Activated CD4-positive, alpha-beta T cell treated with anti-CD3 and anti-CD28 coated beads, Interleukin-2, amount 10 ng/mL, durations not matched to agents 24 days and 14 days (primary cell): ENCODE measurements at regions not wholly inside any gene's neighbourhood (a gene's known extent, or its start where the extent isn't known, plus 50 kb on each side); places are given as distances from the start of the nearest gene placed in this dataset.
A peak's percentile ranks its signal among the peaks of the same experiment; 100 is the strongest.

ENCODE experiments used
- DNase-seq: peaks from one replicate; pipeline ENCODE4 v3.0.0; 2022
- H3K27ac Mint-ChIP-seq: one replicate; pipeline ENCODE4 v1.8.0; 2022; ENCODE audit warnings: mild to moderate bottlenecking, mixed read lengths
- H3K27me3 Mint-ChIP-seq: one replicate; pipeline ENCODE4 v1.8.0; 2022; ENCODE audit warnings: mixed read lengths
- H3K36me3 Mint-ChIP-seq: one replicate; pipeline ENCODE4 v1.8.0; 2022; ENCODE audit warnings: low read depth, mild to moderate bottlenecking, mixed read lengths
- H3K4me1 Mint-ChIP-seq: one replicate; pipeline ENCODE4 v1.8.0; 2021; ENCODE audit warnings: mixed read lengths
- H3K4me3 Mint-ChIP-seq: one replicate; pipeline ENCODE4 v1.8.0; 2022; ENCODE audit warnings: mild to moderate bottlenecking, moderate library complexity, mixed read lengths
- H3K9me3 Mint-ChIP-seq: one replicate; pipeline ENCODE4 v1.8.0; 2021; ENCODE audit warnings: mixed read lengths
- intact Hi-C: fragments of 100-400 bp; cut with micrococcal nuclease; formaldehyde crosslinking; loops from one replicate; pipeline ENCODE4 v1.15.1; 2023

DNA sequence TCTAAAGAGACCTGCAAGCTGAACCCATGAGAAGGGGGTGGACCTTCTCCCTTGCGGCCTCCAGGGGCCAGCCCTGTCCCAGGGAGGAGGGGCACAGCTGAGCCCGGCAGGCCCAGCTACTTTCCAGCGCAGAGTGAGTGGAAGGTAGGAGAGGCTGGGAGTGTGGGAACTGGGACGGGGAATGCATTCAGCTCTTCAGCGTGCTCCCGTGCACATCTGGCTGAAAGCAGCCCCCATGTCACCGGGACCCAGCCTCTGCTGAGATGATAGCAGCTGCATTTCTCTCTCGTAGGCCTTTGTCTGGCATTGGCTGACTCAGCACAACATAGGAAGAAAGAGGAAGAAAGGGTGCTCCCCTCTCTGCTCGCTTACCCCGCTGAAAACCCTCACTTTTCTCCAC, 951.5 kb downstream of the TBC1D22A start:
- no peak overlapping the region for H3K4me3 Mint-ChIP-seq
- intact Hi-C loops, result no loop called here
- H3K9me3 Mint-ChIP-seq, result no peaks in the 10 kb centered on the region
- H3K36me3 Mint-ChIP-seq, result no peaks in the 10 kb centered on the region
- DNase-seq, result no peak
- no peaks in the 10 kb centered on the region for H3K4me1 Mint-ChIP-seq
- no peak overlapping the region for H3K27ac Mint-ChIP-seq
- H3K27me3 Mint-ChIP-seq, result no peaks in the 10 kb centered on the region

DNA sequence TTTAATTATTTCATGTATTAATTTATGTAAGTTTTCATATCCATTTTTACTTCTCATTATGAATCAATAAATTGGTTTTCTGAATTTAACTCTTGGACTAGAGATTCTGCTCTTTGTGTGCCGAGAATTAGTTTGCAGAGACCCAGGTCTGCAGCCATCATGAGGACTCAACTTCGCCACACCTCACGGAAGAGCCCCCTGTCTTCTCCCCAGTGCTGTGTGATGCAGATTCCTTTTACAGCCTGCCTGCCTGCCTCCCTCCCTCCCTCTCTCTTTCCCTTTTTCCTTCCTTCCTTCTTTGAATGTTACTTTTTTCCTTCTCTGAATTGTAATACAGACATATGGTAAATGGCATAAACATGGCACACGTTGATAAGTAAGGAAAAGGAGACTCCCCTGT, 947.7 kb downstream of the TBC1D22A start:
- Mint-ChIP-seq H3K27ac (no peak overlapping the region), H3K4me3 (no peak overlapping the region), H3K36me3 (no peaks in the 10 kb centered on the region), H3K27me3 (no peaks in the 10 kb centered on the region), H3K4me1 (no peaks in the 10 kb centered on the region), H3K9me3 (no peaks in the 10 kb centered on the region)
- peak; percentile 17 for DNase-seq
- intact Hi-C loops, result no loop called here

DNA sequence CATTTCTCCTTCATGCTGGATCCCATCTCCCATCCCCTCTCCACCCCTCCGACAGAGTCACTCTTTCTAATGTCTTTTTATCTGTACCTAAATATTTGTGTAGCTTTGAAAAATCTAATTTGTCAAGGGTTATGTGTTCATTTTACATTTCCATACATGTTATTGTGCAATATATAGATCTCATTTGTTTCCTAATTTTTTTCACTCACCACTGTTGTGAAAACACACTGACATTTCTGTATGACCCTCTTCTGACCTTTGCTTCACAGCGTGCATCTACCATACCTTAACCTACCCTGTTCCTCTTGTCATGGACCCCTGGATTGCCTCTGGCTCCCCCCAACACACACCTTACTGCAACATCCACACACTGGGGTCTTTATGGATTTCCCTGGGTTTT, 942.9 kb downstream of the TBC1D22A start:
- Mint-ChIP-seq H3K4me3 (no peak overlapping the region), H3K27ac (no peak overlapping the region), H3K4me1 (no peaks in the 10 kb centered on the region), H3K9me3 (no peaks in the 10 kb centered on the region), H3K27me3 (peaks cover 2% of the 10 kb centered on the region), H3K36me3 (no peaks in the 10 kb centered on the region)
- intact Hi-C loops, result no loop called here
- DNase-seq, result no peak

DNA sequence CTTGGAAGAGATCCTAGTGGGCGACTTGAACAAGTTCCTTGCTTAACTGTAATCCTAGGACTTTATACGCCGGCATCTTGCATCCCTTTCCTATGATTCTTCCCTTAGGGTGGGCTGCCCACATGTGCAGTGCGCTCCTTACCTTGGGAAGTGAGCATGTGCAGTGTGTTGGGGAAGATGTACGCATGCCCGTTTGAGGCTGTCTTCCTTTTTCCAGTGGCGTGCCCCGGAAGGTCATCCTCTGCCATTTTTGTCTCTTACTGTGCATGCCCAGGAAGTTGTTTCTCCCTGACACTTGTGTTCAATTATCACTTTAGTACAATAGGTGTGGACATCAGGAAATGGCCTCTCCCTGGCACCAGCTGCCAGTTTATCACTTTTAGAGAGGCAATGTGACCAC, 936.5 kb downstream of the TBC1D22A start:
- H3K4me3 Mint-ChIP-seq, result no peak overlapping the region
- no peaks in the 10 kb centered on the region for H3K36me3 Mint-ChIP-seq
- no peak overlapping the region for H3K27ac Mint-ChIP-seq
- peaks cover 4% of the 10 kb centered on the region for H3K27me3 Mint-ChIP-seq
- no peaks in the 10 kb centered on the region for H3K9me3 Mint-ChIP-seq
- intact Hi-C loops, result no loop called here
- H3K4me1 Mint-ChIP-seq, result no peaks in the 10 kb centered on the region
- DNase-seq, result peak; percentile 46

DNA sequence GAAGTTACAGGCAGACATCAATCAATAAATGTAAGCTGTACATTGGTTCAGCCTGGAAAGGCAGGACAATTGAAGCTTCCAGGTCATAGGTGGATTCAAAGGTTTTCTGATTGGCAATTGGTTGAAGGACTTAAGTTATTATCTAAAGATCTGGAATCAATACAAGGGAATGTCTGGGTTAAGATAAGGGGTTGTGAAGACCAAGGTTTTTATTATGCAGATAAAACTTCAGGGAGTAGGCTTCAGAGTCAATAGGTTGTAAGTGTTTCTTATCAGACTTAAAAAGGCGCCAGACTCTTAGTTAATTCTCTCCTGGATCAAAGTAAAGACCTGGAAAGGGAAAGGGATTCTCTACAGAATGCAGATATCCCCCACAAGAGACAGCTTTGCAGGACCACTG, 935.4 kb downstream of the TBC1D22A start:
- Mint-ChIP-seq H3K27ac (no peak overlapping the region), H3K9me3 (no peaks in the 10 kb centered on the region), H3K27me3 (peaks cover 4% of the 10 kb centered on the region), H3K4me3 (no peak overlapping the region), H3K4me1 (no peaks in the 10 kb centered on the region), H3K36me3 (no peaks in the 10 kb centered on the region)
- DNase-seq, result no peak
- intact Hi-C loops, result no loop called here

DNA sequence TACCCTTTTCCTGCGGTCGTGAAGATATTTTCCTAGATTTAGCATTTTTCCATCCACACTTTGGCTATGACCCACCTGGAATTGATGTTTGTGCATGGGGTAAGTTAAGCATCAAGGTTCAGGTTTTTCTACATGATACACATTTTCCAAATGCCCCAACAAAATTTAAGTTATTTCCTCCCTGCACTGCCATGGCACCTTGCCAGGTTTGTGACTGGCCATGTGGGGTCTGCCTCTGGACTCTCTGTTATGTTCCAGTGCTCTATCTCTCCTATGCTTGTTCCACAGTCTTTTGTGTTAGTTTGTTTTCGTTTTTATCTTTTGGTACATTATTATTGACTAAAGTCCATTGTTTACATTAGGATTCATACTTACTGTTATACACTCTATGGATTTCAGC, 934.3 kb downstream of the TBC1D22A start:
- Mint-ChIP-seq H3K4me1 (no peaks in the 10 kb centered on the region), H3K9me3 (no peaks in the 10 kb centered on the region), H3K27me3 (peaks cover 1% of the 10 kb centered on the region), H3K27ac (no peak overlapping the region), H3K36me3 (no peaks in the 10 kb centered on the region), H3K4me3 (no peak overlapping the region)
- intact Hi-C loops, result no loop called here
- DNase-seq, result no peak

DNA sequence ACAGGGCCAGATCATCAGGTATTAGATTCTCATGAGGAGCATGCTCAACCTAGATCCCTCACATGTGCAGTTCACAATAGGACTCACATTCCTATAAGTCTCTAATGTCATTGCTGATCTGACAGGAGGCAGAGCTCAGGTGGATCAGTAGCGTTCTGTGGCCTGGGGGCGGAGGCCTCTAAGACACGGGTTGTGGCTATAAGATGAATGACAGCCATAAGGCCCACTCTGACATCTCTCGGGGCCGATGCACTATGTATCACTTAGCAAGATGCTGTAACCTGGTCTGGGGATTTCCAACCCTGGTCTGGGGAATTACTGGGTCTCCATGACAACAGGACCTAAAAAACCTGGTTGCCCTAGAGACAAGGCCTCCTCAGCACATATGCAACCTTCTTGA, 932.7 kb downstream of the TBC1D22A start:
- intact Hi-C loops, result no loop called here
- H3K36me3 Mint-ChIP-seq, result no peaks in the 10 kb centered on the region
- H3K27me3 Mint-ChIP-seq, result peaks cover 1% of the 10 kb centered on the region
- H3K27ac Mint-ChIP-seq, result no peak overlapping the region
- no peaks in the 10 kb centered on the region for H3K9me3 Mint-ChIP-seq
- no peaks in the 10 kb centered on the region for H3K4me1 Mint-ChIP-seq
- DNase-seq, result peak; percentile 60
- no peak overlapping the region for H3K4me3 Mint-ChIP-seq

DNA sequence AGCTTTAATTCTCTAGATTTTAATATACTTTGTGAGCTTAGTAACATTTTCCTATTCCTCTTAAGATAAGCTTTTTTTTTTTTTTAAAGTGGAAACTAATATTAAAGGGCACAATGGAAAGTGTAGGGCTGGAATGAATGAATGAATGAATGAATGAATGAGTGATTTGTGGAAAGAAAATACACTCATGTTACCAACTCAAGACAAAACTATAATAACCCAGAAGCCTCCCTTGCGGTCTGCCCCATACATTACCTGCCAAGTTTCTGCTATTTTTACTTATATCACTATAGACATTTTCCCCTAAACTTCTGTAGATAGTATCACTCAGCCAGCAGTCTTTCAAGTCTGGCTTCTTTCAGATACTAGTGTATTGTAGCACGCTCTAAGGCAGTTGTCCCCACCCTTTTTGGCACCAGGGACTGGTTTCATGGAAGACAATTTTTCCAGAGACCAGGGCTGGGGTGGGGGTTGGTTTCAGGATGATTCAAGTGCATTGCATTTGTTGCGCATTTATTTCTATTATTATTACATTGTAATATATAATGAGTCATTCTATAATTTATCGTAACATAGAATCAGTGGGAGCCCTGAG, 932.2 kb downstream of the TBC1D22A start:
- DNase-seq, result no peak
- Mint-ChIP-seq H3K4me1 (no peaks in the 10 kb centered on the region), H3K4me3 (no peak overlapping the region), H3K27ac (no peak overlapping the region), H3K27me3 (peaks cover 1% of the 10 kb centered on the region), H3K36me3 (no peaks in the 10 kb centered on the region), H3K9me3 (no peaks in the 10 kb centered on the region)
- intact Hi-C loops, result no loop called here

DNA sequence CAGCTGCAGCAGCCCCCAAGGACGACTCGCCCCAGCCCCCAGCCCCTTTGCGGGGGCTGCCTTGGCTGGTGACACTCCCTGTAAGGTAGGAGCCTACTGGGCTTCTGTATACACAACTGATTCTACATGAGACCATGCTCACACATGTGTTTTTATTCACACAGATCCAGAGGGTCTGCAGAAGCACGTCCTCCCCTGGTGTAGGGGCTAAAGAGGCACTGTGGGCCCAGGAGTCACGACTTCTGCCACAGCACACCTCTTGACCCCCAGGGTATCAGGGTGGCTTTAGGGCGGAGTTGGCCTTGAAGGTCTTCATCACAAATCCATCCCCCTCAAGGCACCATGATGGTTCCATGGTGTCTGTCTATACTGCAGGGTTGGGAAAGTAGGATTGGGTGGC, 931.2 kb downstream of the TBC1D22A start:
- Mint-ChIP-seq H3K9me3 (no peaks in the 10 kb centered on the region), H3K27ac (no peak overlapping the region), H3K4me1 (no peaks in the 10 kb centered on the region), H3K36me3 (no peaks in the 10 kb centered on the region), H3K27me3 (peaks cover 1% of the 10 kb centered on the region), H3K4me3 (no peak overlapping the region)
- no peak for DNase-seq
- intact Hi-C loops, result no loop called here

DNA sequence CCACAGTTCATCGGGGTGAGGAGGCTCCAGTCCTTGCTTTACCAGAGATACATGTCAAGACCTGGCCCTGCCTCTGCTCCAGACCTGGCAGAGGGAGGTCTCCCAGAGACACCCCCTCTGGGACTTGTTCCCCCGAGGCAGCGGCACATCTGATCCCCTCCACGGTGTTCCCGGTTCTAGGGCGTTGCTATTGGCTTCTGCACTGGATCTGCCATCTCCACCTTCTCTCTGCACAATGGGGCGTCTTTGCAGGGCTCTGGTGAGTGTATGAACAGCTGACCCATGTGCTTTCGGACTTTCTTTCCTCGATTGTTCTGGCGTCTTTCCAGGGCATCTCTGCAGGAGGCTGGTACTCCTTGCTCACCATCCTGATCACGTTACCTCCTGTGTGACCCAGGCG, 930.4 kb downstream of the TBC1D22A start:
- Mint-ChIP-seq H3K9me3 (no peaks in the 10 kb centered on the region), H3K4me1 (no peaks in the 10 kb centered on the region), H3K27me3 (peaks cover 1% of the 10 kb centered on the region)

DNA sequence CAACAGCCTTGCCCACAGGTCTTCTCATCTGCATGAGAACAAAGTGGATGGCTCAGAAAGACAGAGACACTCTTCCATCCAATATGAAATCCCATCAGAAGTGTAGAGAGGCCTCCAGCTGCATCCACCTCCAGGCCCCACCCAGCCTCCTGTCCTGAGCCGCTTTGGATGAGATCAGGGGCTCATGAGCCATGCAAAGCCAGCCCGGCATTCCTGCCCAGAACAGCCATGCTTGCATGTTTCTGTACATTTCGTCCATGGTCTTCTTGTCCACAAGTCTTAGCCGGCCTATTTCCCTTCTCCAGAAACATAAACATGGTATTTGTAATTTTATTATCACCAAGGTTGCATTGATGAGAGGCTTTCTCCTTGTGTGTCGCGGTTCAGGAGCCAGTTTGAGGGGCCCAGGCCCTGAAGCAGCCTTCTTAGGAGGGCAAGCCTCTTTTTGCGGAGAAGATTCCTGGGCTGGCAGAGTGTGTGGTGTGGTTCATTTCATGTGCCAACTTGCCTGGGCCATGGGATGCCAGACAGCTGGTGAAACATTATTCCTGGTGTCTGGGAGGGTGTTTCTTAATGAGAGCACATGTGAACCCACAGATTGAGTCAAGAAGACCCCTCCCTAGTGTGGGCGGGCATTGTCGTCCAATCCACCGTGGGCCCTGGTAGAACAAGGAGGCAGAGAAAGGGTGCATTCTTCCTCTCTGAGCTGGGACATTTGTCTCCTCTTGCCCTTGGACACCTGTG, 928.9 kb downstream of the TBC1D22A start:
- H3K4me3 Mint-ChIP-seq, result no peak overlapping the region
- no peak for DNase-seq
- H3K4me1 Mint-ChIP-seq, result no peaks in the 10 kb centered on the region

More for the DNA sequence above, 930.4 kb downstream of the TBC1D22A start:
- no peak for DNase-seq
- Mint-ChIP-seq H3K4me3 (no peak overlapping the region), H3K36me3 (no peaks in the 10 kb centered on the region), H3K27ac (no peak overlapping the region)
- intact Hi-C loops, result no loop called here

DNA sequence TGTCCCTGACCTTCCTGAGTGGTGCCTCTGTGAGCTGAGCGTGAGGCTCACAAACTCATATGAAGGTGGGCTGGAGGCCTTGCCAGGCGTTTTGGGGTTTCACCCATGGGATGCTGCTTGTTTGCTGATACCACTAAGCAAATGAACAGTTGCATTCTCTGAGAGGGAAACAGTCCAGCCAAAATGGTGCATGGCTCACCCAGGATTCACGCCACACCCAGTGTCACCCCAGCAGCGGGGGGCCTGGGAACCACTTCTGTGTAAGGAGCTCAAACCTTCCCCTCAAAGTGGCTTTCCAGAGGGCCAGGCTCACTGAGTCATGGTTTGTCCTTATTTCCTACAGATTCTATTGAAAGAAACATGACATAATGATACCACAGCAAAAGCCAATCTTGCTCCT, 928.1 kb downstream of the TBC1D22A start:
- no peaks in the 10 kb centered on the region for H3K9me3 Mint-ChIP-seq
- no peaks in the 10 kb centered on the region for H3K27me3 Mint-ChIP-seq
- DNase-seq, result no peak
- H3K36me3 Mint-ChIP-seq, result no peaks in the 10 kb centered on the region
- H3K4me3 Mint-ChIP-seq, result no peak overlapping the region
- intact Hi-C loops, result no loop called here
- H3K4me1 Mint-ChIP-seq, result no peaks in the 10 kb centered on the region
- H3K27ac Mint-ChIP-seq, result no peak overlapping the region

More for the DNA sequence above, 928.9 kb downstream of the TBC1D22A start:
- H3K27ac Mint-ChIP-seq, result no peak overlapping the region
- H3K9me3 Mint-ChIP-seq, result no peaks in the 10 kb centered on the region
- H3K36me3 Mint-ChIP-seq, result no peaks in the 10 kb centered on the region
- intact Hi-C loops, result no loop called here
- no peaks in the 10 kb centered on the region for H3K27me3 Mint-ChIP-seq

DNA sequence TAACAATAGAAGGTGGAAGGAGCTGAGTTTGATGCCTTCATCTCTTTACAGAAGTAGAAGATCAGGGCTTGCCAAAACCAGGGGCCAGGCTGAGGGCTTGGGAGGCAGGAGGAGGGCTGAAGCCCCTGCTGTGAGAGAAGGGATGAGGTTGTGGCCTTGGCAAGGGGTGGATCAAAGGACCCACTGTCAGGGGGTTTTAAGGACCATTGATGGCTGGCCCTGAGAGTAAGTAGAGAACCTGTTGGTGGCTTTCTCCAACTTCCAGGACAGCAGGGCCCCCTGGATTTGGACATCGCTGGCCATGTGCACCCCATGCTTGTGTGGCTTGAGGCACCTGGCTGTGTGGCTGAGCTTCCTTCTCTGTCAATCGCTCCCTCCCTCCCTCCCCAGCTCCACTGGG, 927.7 kb downstream of the TBC1D22A start:
- H3K9me3 Mint-ChIP-seq, result no peaks in the 10 kb centered on the region
- no peak overlapping the region for H3K4me3 Mint-ChIP-seq
- H3K36me3 Mint-ChIP-seq, result no peaks in the 10 kb centered on the region
- H3K27me3 Mint-ChIP-seq, result no peaks in the 10 kb centered on the region
- no peak for DNase-seq
- no peaks in the 10 kb centered on the region for H3K4me1 Mint-ChIP-seq
- intact Hi-C loops, result no loop called here
- no peak overlapping the region for H3K27ac Mint-ChIP-seq

DNA sequence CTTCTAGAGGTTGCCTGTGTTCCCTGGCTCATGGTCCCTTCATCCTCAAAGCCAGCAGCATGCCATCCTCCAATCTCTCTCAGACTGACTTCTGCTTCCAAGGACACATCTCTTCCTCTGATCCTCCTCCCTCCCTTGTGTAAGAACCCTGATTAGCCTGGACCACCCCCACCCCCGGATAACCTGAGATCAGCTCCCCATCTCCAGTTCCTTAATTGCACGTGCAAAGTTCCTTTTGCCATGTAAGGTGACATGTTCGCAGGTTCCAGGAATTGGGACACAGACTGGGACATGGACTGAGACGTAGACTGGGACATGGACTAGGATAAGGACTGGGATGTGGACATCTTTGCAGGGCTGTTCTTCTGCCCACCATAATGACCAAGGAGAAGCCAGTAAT, 925.3 kb downstream of the TBC1D22A start:
- Mint-ChIP-seq H3K36me3 (no peaks in the 10 kb centered on the region), H3K4me1 (no peaks in the 10 kb centered on the region), H3K27ac (no peak overlapping the region)

DNA sequence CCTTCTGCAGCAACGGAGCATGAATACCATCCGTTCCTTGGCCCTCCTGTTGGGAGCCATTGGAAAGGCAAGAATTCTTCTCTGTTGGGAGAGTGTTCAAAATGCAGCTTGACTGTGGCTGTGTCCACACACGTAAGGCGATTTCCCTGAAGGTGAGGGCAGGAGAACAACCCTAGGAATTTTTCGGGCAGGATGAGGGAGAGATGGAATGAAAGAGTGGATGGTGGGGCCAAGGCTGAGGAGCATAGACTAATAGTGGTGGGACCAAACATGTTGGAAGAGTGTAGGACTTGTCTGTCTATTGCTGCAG, 924.9 kb downstream of the TBC1D22A start:
- H3K4me3 Mint-ChIP-seq, result no peak overlapping the region
- DNase-seq, result no peak
- no peaks in the 10 kb centered on the region for H3K4me1 Mint-ChIP-seq
- no peaks in the 10 kb centered on the region for H3K27me3 Mint-ChIP-seq
- intact Hi-C loops, result no loop called here
- H3K27ac Mint-ChIP-seq, result no peak overlapping the region
- H3K36me3 Mint-ChIP-seq, result no peaks in the 10 kb centered on the region
- H3K9me3 Mint-ChIP-seq, result peaks cover 7% of the 10 kb centered on the region

More for the DNA sequence above, 925.3 kb downstream of the TBC1D22A start:
- Mint-ChIP-seq H3K9me3 (peaks cover 7% of the 10 kb centered on the region), H3K4me3 (no peak overlapping the region), H3K27me3 (no peaks in the 10 kb centered on the region)
- DNase-seq, result no peak
- intact Hi-C loops, result no loop called here
